Glutamatergic neuron (in vitro differentiated cells): ENCODE measurements at regions not wholly inside any gene's neighbourhood (a gene's known extent, or its start where the extent isn't known, plus 50 kb on each side); places are given as distances from the start of the nearest gene placed in this dataset.

ENCODE experiments used
- DNase-seq: peaks from one replicate; pipeline ENCODE4 v3.0.0; 2022
- H3K27ac Mint-ChIP-seq: one replicate; pipeline ENCODE4 v1.8.0; 2020; ENCODE audit warnings: mild to moderate bottlenecking, mixed read lengths, inconsistent platforms; ENCODE audit not compliant: unreplicated experiment
- H3K27me3 Mint-ChIP-seq: one replicate; pipeline ENCODE4 v1.8.0; 2020; ENCODE audit warnings: mild to moderate bottlenecking, moderate library complexity, mixed read lengths, inconsistent platforms; ENCODE audit not compliant: unreplicated experiment
- H3K36me3 Mint-ChIP-seq: one replicate; pipeline ENCODE4 v1.8.0; 2020; ENCODE audit warnings: mild to moderate bottlenecking, mixed read lengths, inconsistent platforms; ENCODE audit not compliant: unreplicated experiment
- H3K4me1 Mint-ChIP-seq: one replicate; pipeline ENCODE4 v1.8.0; 2020; ENCODE audit warnings: mild to moderate bottlenecking, low read depth, mixed read lengths, inconsistent platforms; ENCODE audit not compliant: unreplicated experiment
- H3K4me3 Mint-ChIP-seq: one replicate; pipeline ENCODE4 v1.8.0; 2020; ENCODE audit warnings: mild to moderate bottlenecking, mixed read lengths, inconsistent platforms; ENCODE audit not compliant: unreplicated experiment
- H3K9me3 Mint-ChIP-seq: one replicate; pipeline ENCODE4 v1.8.0; 2020; ENCODE audit warnings: mild to moderate bottlenecking, moderate library complexity, mixed read lengths, inconsistent platforms; ENCODE audit not compliant: unreplicated experiment
- CTCF ChIP-seq: fragments of 200-600 bp; sonication (generic); IDR thresholded peaks from one replicate; pipeline ENCODE4 v1.5.0; 2021; ENCODE audit not compliant: partially characterized antibody, unreplicated experiment

GRCh38 chr2:17272170-17272569 is 246.1 kb downstream of the RAD51AP2 start:
- H3K27me3 Mint-ChIP-seq, result peaks cover 1% of the 10 kb centered on the region
- TF ChIP-seq CTCF, result no peak
- H3K4me1 Mint-ChIP-seq, result no peaks in the 10 kb centered on the region
- H3K36me3 Mint-ChIP-seq, result no peaks in the 10 kb centered on the region
- H3K9me3 Mint-ChIP-seq, result no peaks in the 10 kb centered on the region
- no peak for DNase-seq
- no peak overlapping the region for H3K4me3 Mint-ChIP-seq
- no peak overlapping the region for H3K27ac Mint-ChIP-seq

GRCh38 chr2:17271416-17271815 is 246.8 kb downstream of the RAD51AP2 start:
- H3K4me1 Mint-ChIP-seq, result no peaks in the 10 kb centered on the region
- H3K27me3 Mint-ChIP-seq, result peaks cover 1% of the 10 kb centered on the region
- no peak overlapping the region for H3K27ac Mint-ChIP-seq
- H3K4me3 Mint-ChIP-seq, result no peak overlapping the region
- H3K9me3 Mint-ChIP-seq, result no peaks in the 10 kb centered on the region
- DNase-seq, result no peak
- TF ChIP-seq CTCF, result no peak
- no peaks in the 10 kb centered on the region for H3K36me3 Mint-ChIP-seq

GRCh38 chr2:17270894-17271293 is 247.3 kb downstream of the RAD51AP2 start:
- no peak for TF ChIP-seq CTCF
- no peaks in the 10 kb centered on the region for H3K36me3 Mint-ChIP-seq
- no peaks in the 10 kb centered on the region for H3K9me3 Mint-ChIP-seq
- DNase-seq, result no peak
- H3K4me1 Mint-ChIP-seq, result no peaks in the 10 kb centered on the region
- H3K27ac Mint-ChIP-seq, result no peak overlapping the region
- H3K27me3 Mint-ChIP-seq, result peaks cover 1% of the 10 kb centered on the region
- no peak overlapping the region for H3K4me3 Mint-ChIP-seq

GRCh38 chr2:17263570-17263968 is 254.7 kb downstream of the RAD51AP2 start:
- DNase-seq, result no peak
- no peak for TF ChIP-seq CTCF
- H3K4me3 Mint-ChIP-seq, result no peak overlapping the region
- H3K36me3 Mint-ChIP-seq, result no peaks in the 10 kb centered on the region
- peaks cover 3% of the 10 kb centered on the region for H3K27me3 Mint-ChIP-seq
- peaks cover 4% of the 10 kb centered on the region for H3K4me1 Mint-ChIP-seq
- H3K27ac Mint-ChIP-seq, result no peak overlapping the region
- no peaks in the 10 kb centered on the region for H3K9me3 Mint-ChIP-seq

GRCh38 chr2:17262854-17263569 is 255.2 kb downstream of the RAD51AP2 start:
- Mint-ChIP-seq H3K9me3 (no peaks in the 10 kb centered on the region), H3K27me3 (peaks cover 3% of the 10 kb centered on the region), H3K36me3 (no peaks in the 10 kb centered on the region), H3K4me1 (peaks cover 4% of the 10 kb centered on the region), H3K4me3 (no peak overlapping the region), H3K27ac (no peak overlapping the region)
- TF ChIP-seq CTCF, result no peak
- DNase-seq, result no peak
